ENCODE measurements at regions not wholly inside any gene's neighbourhood (a gene's known extent, or its start where the extent isn't known, plus 50 kb on each side); places are given as distances from the start of the nearest gene placed in this dataset.

- no peaks in the 10 kb centered on the region for H3K9me3 Mint-ChIP-seq (ENCODE audit: unreplicated experiment)
- TF ChIP-seq CTCF (IDR thresholded peaks at IDR 0.05), result no peak
- no peak for DNase-seq (ENCODE audit: extremely low spot score, unreplicated experiment)
- H3K4me1 Mint-ChIP-seq (ENCODE audit: unreplicated experiment), result no peaks in the 10 kb centered on the region
- H3K27me3 Mint-ChIP-seq (ENCODE audit: unreplicated experiment), result peaks cover 39% of the 10 kb centered on the region
- no peak overlapping the region for H3K27ac Mint-ChIP-seq (ENCODE audit: unreplicated experiment)
- H3K36me3 Mint-ChIP-seq (ENCODE audit: unreplicated experiment), result no peaks in the 10 kb centered on the region
- H3K4me3 Mint-ChIP-seq (ENCODE audit: unreplicated experiment), result no peak overlapping the region
These were observed 225.3 kb upstream of the ZMIZ1 start for GRCh38 chr10:78843495-78843894.

- Mint-ChIP-seq H3K4me1 (ENCODE audit: unreplicated experiment) (no peaks in the 10 kb centered on the region), H3K9me3 (ENCODE audit: unreplicated experiment) (no peaks in the 10 kb centered on the region), H3K4me3 (ENCODE audit: unreplicated experiment) (no peak overlapping the region), H3K36me3 (ENCODE audit: unreplicated experiment) (no peaks in the 10 kb centered on the region), H3K27me3 (ENCODE audit: unreplicated experiment) (peaks cover 33% of the 10 kb centered on the region), H3K27ac (ENCODE audit: unreplicated experiment) (no peak overlapping the region)
- peak; percentile 18 for TF ChIP-seq CTCF (IDR thresholded peaks at IDR 0.05)
- no peak for DNase-seq (ENCODE audit: extremely low spot score, unreplicated experiment)
These were observed 223.7 kb upstream of the ZMIZ1 start for GRCh38 chr10:78844960-78845607.

- H3K4me1 Mint-ChIP-seq (ENCODE audit: unreplicated experiment), result no peaks in the 10 kb centered on the region
- no peak for DNase-seq (ENCODE audit: extremely low spot score, unreplicated experiment)
- no peaks in the 10 kb centered on the region for H3K36me3 Mint-ChIP-seq (ENCODE audit: unreplicated experiment)
- no peak for TF ChIP-seq CTCF (IDR thresholded peaks at IDR 0.05)
- no peak overlapping the region for H3K4me3 Mint-ChIP-seq (ENCODE audit: unreplicated experiment)
- H3K27ac Mint-ChIP-seq (ENCODE audit: unreplicated experiment), result no peak overlapping the region
- H3K27me3 Mint-ChIP-seq (ENCODE audit: unreplicated experiment), result peaks cover 30% of the 10 kb centered on the region
- no peaks in the 10 kb centered on the region for H3K9me3 Mint-ChIP-seq (ENCODE audit: unreplicated experiment)
These were observed 222.7 kb upstream of the ZMIZ1 start for GRCh38 chr10:78846071-78846470.

- H3K27me3 Mint-ChIP-seq (ENCODE audit: unreplicated experiment), result peaks cover 26% of the 10 kb centered on the region
- no peak for DNase-seq (ENCODE audit: extremely low spot score, unreplicated experiment)
- TF ChIP-seq CTCF (IDR thresholded peaks at IDR 0.05), result no peak
- no peak overlapping the region for H3K27ac Mint-ChIP-seq (ENCODE audit: unreplicated experiment)
- H3K4me3 Mint-ChIP-seq (ENCODE audit: unreplicated experiment), result no peak overlapping the region
- H3K9me3 Mint-ChIP-seq (ENCODE audit: unreplicated experiment), result no peaks in the 10 kb centered on the region
- no peaks in the 10 kb centered on the region for H3K36me3 Mint-ChIP-seq (ENCODE audit: unreplicated experiment)
- H3K4me1 Mint-ChIP-seq (ENCODE audit: unreplicated experiment), result no peaks in the 10 kb centered on the region
These were observed 222.0 kb upstream of the ZMIZ1 start for GRCh38 chr10:78846760-78847159.

- Mint-ChIP-seq H3K27ac (ENCODE audit: unreplicated experiment) (no peak overlapping the region), H3K9me3 (ENCODE audit: unreplicated experiment) (no peaks in the 10 kb centered on the region), H3K4me1 (ENCODE audit: unreplicated experiment) (no peaks in the 10 kb centered on the region), H3K36me3 (ENCODE audit: unreplicated experiment) (no peaks in the 10 kb centered on the region), H3K4me3 (ENCODE audit: unreplicated experiment) (no peak overlapping the region), H3K27me3 (ENCODE audit: unreplicated experiment) (peaks cover 23% of the 10 kb centered on the region)
- no peak for DNase-seq (ENCODE audit: extremely low spot score, unreplicated experiment)
- TF ChIP-seq CTCF (IDR thresholded peaks at IDR 0.05), result no peak
These were observed 221.3 kb upstream of the ZMIZ1 start for GRCh38 chr10:78847485-78847884.
